Body of pancreas (tissue), 4 donors: ENCODE measurements at regions not wholly inside any gene's neighbourhood (a gene's known extent, or its start where the extent isn't known, plus 50 kb on each side); places are given as distances from the start of the nearest gene placed in this dataset.
A peak's percentile ranks its signal among the peaks of the same experiment; 100 is the strongest.

Experiments used
- ATAC-seq: fragments of 150-250 bp; one replicate; pipeline ENCODE4 v1.9.1; 2016
- DNase-seq, 4 donors: peaks; one replicate each; pipeline ENCODE4 v3.0.0-alpha.2; 2019
- H3K27ac ChIP-seq, 4 donors: fragments of 200-600 bp; sonication (generic); 1 replicate in 3 of 4; 2 replicates in 1 of 4; pipeline versions ENCODE4 v1.5.1 to v1.6.1; 2016 to 2019; ENCODE audit warnings: mild to moderate bottlenecking in 1 of 4, mixed read lengths in 1 of 4, moderate library complexity in 1 of 4
- H3K27me3 ChIP-seq, 2 donors: fragments of 200-600 bp; sonication (generic); one replicate each; pipeline ENCODE4 v1.6.0; 2016; ENCODE audit warnings: mild to moderate bottlenecking in 1 of 2
- H3K36me3 ChIP-seq, 2 donors: fragments of 200-600 bp; sonication (generic); replicated peaks in 1 of 2; 2 replicates each; pipeline ENCODE4 v1.5.1; 2016; ENCODE audit warnings: low read depth in 2 of 2; ENCODE audit not compliant: insufficient read depth in 1 of 2
- H3K4me1 ChIP-seq: fragments of 200-600 bp; sonication (generic); one replicate; pipeline ENCODE4 v1.6.0; 2016
- H3K4me3 ChIP-seq, 2 donors: fragments of 200-600 bp; sonication (generic); 1 replicate in 1 of 2; 2 replicates in 1 of 2; pipeline ENCODE4 v1.5.1; 2016 to 2019
- H3K9me3 ChIP-seq, 3 donors: fragments of 200-600 bp; sonication (generic); 1 replicate in 2 of 3; 2 replicates in 1 of 3; pipeline ENCODE4 v1.5.1; 2016
- CTCF ChIP-seq, 7 experiments: fragments of 450-650 bp in 4 of 7; fragments of 200-600 bp in 3 of 7; sonication (generic) in 3 of 7; IDR thresholded peaks; one replicate each; pipeline ENCODE4 v1.5.1; 2016 to 2019; ENCODE audit warnings: antibody characterized with exemption in 7 of 7
- POLR2A ChIP-seq, 3 donors: fragments of 450-650 bp; IDR thresholded peaks; one replicate each; pipeline ENCODE4 v1.6.1; 2016; ENCODE audit warnings: antibody characterized with exemption in 3 of 3, mild to moderate bottlenecking in 2 of 3
- WGBS, 2 donors: methylation state at CpG; one replicate each; pipeline ENCODE4 v1.1.5; 2017; 5-methylcytosine and 5-hydroxymethylcytosine counted together
- intact Hi-C: fragments of 100-400 bp; cut with DNase I; formaldehyde crosslinking; loops from one replicate; pipeline ENCODE4 v1.15.1; 2023

DNA sequence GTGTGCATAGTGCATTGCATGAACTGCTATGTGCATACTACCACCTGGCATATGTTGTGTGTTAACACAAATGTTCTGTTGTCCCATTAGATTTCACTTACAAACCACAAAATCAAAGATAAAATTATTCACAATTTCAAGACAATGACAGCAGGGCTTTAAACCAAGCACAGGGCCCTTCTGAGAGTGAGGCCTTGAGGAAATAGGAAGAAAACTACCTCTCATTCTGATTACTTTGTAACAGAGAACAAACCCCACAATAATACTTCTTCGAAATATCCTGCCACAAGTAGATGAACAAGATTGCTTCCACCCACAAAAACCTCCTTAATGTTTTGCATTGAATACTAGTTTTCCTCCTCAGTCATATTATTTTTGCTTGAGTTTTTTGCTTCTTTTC, 85.5 kb upstream of the SPANXB1 start:
- no peak for TF ChIP-seq CTCF (IDR thresholded peaks at IDR 0.05)
- TF ChIP-seq POLR2A (IDR thresholded peaks at IDR 0.05): no peak
- Histone ChIP-seq H3K9me3 (no peaks in the 10 kb centered on the region), H3K36me3 (no peaks in the 10 kb centered on the region), H3K27me3 (no peaks in the 10 kb centered on the region), H3K4me1 (peaks cover 20% of the 10 kb centered on the region), H3K4me3 (no peak overlapping the region), H3K27ac (no peak overlapping the region)
- intact Hi-C loops: no loop called here
- ATAC-seq: no peak
- WGBS, 2 donors: 94 to 100% methylated on average over 1 of the region's 1 CpG
- DNase-seq: no peak

GRCh38 chrX:140917354-140918115, 84.9 kb upstream of the SPANXB1 start:
- DNase-seq: no peak
- peaks cover 15% of the 10 kb centered on the region for H3K4me1 ChIP-seq
- no peak overlapping the region for H3K27ac ChIP-seq
- 87 to 89% methylated on average over 3 to 4 of the region's 4 CpGs for WGBS, 2 donors
- H3K4me3 ChIP-seq: no peak overlapping the region
- intact Hi-C loops: no loop called here
- TF ChIP-seq CTCF (IDR thresholded peaks at IDR 0.05) (no peak), POLR2A (IDR thresholded peaks at IDR 0.05) (no peak)
- H3K27me3 ChIP-seq: no peaks in the 10 kb centered on the region
- ATAC-seq: no peak
- no peaks in the 10 kb centered on the region for H3K36me3 ChIP-seq
- H3K9me3 ChIP-seq: no peaks in the 10 kb centered on the region

- Histone ChIP-seq H3K27me3 (no peaks in the 10 kb centered on the region), H3K4me1 (peaks cover 13% of the 10 kb centered on the region), H3K36me3 (no peaks in the 10 kb centered on the region), H3K4me3 (no peak overlapping the region), H3K9me3 (no peaks in the 10 kb centered on the region), H3K27ac (no peak overlapping the region)
- TF ChIP-seq POLR2A (IDR thresholded peaks at IDR 0.05) (no peak), CTCF (IDR thresholded peaks at IDR 0.05) (peak; percentile 31 to 89 (median 60))
- peak; percentile 92 for ATAC-seq
- WGBS, 2 donors: 12 to 33% methylated on average over 11 to 14 of the region's 14 CpGs
- DNase-seq: peak; percentile 34 to 59 (median 52)
- intact Hi-C loops: no loop called here
These were observed 83.9 kb upstream of the SPANXB1 start for GRCh38 chrX:140918398-140919038.

GRCh38 chrX:140920416-140920815, 82.0 kb upstream of the SPANXB1 start:
- DNase-seq (no peak), ATAC-seq (no peak)
- WGBS, 2 donors: 91 to 99% methylated on average over 5 of the region's 5 CpGs
- no peaks in the 10 kb centered on the region for H3K27me3 ChIP-seq
- H3K27ac ChIP-seq: no peak overlapping the region
- H3K4me3 ChIP-seq: no peak overlapping the region
- no peaks in the 10 kb centered on the region for H3K4me1 ChIP-seq
- intact Hi-C loops: no loop called here
- no peaks in the 10 kb centered on the region for H3K36me3 ChIP-seq
- TF ChIP-seq CTCF (IDR thresholded peaks at IDR 0.05) (no peak), POLR2A (IDR thresholded peaks at IDR 0.05) (no peak)
- H3K9me3 ChIP-seq: no peaks in the 10 kb centered on the region
